Ishikawa (cell line): ENCODE measurements at regions not wholly inside any gene's neighbourhood (a gene's known extent, or its start where the extent isn't known, plus 50 kb on each side); places are given as distances from the start of the nearest gene placed in this dataset.

Source experiments
- CEBPB ChIP-seq: IDR thresholded peaks from 2 replicates; pipeline ENCODE4 v1.6.1; 2012
- CREB1 ChIP-seq: IDR thresholded peaks from 2 replicates; pipeline ENCODE4 v1.6.1; 2012; ENCODE audit warnings: low read depth
- EGR1 ChIP-seq: IDR thresholded peaks from 2 replicates; pipeline ENCODE4 v1.6.1; 2012
- EP300 ChIP-seq: IDR thresholded peaks from 2 replicates; pipeline ENCODE4 v1.6.1; 2012; ENCODE audit warnings: borderline replicate concordance
- FOXM1 ChIP-seq: IDR thresholded peaks from 2 replicates; pipeline ENCODE4 v1.6.1; 2012; ENCODE audit warnings: low read depth, borderline replicate concordance
- MAX ChIP-seq: IDR thresholded peaks from 2 replicates; pipeline ENCODE4 v1.6.1; 2012
- NFIC ChIP-seq: IDR thresholded peaks from 2 replicates; pipeline ENCODE4 v1.6.1; 2012
- RAD21 ChIP-seq: IDR thresholded peaks from 2 replicates; pipeline ENCODE4 v1.6.1; 2012; ENCODE audit warnings: low read depth
- REST ChIP-seq: IDR thresholded peaks from 2 replicates; pipeline ENCODE4 v1.6.1; 2012; ENCODE audit warnings: low read depth, mild to moderate bottlenecking
- TAF1 ChIP-seq: IDR thresholded peaks from 2 replicates; pipeline ENCODE4 v1.6.1; 2012; ENCODE audit warnings: low read depth, mild to moderate bottlenecking
- TCF12 ChIP-seq: IDR thresholded peaks from 2 replicates; pipeline ENCODE4 v1.6.1; 2012; ENCODE audit warnings: low read depth
- TEAD4 ChIP-seq: IDR thresholded peaks from 2 replicates; pipeline ENCODE4 v1.6.1; 2012
- USF1 ChIP-seq: IDR thresholded peaks from 2 replicates; pipeline ENCODE4 v1.6.1; 2012
- YY1 ChIP-seq: IDR thresholded peaks from 2 replicates; pipeline ENCODE4 v1.6.1; 2012; ENCODE audit warnings: low read depth
- ZBTB7A ChIP-seq: IDR thresholded peaks from 2 replicates; pipeline ENCODE4 v1.6.1; 2012; ENCODE audit warnings: low read depth

- TF ChIP-seq EP300 (no peak), EGR1 (no peak), TEAD4 (no peak), TAF1 (no peak), MAX (no peak), NFIC (no peak), CEBPB (no peak), YY1 (no peak), TCF12 (no peak), CREB1 (no peak), FOXM1 (no peak), RAD21 (no peak), ZBTB7A (no peak), REST (no peak), USF1 (no peak)
Observed at GRCh38 chrX:69021141-69021960, 143.9 kb downstream of the PJA1 start.

GRCh38 chrX:69020316-69020715 lies 144.9 kb downstream of the PJA1 start:
- TF ChIP-seq RAD21 (no peak), TAF1 (no peak), MAX (no peak), CEBPB (no peak), USF1 (no peak), FOXM1 (no peak), TCF12 (no peak), ZBTB7A (no peak), TEAD4 (no peak), REST (no peak)

GRCh38 chrX:69019073-69019890 lies 146.0 kb downstream of the PJA1 start:
- no peak for TF ChIP-seq EGR1
- TF ChIP-seq TAF1: no peak
- no peak for TF ChIP-seq MAX
- no peak for TF ChIP-seq YY1
- TF ChIP-seq NFIC: no peak
- no peak for TF ChIP-seq RAD21
- TF ChIP-seq EP300: no peak

GRCh38 chrX:69018416-69019072 lies 146.7 kb downstream of the PJA1 start:
- no peak for TF ChIP-seq MAX
- no peak for TF ChIP-seq TAF1
- no peak for TF ChIP-seq RAD21
- no peak for TF ChIP-seq EGR1
- TF ChIP-seq NFIC: no peak
- no peak for TF ChIP-seq TEAD4
- TF ChIP-seq CREB1: no peak
- TF ChIP-seq FOXM1: no peak
